Thyroid gland (tissue), 4 donors: ENCODE measurements at regions not wholly inside any gene's neighbourhood (a gene's known extent, or its start where the extent isn't known, plus 50 kb on each side); places are given as distances from the start of the nearest gene placed in this dataset.

Source experiments
- DNase-seq, 2 donors: peaks; one replicate each; pipeline ENCODE4 v3.0.0-alpha.2; 2019
- H3K27ac ChIP-seq, 3 donors: fragments of 200-600 bp; sonication (generic); 1 replicate in 2 of 3; 2 replicates in 1 of 3; pipeline ENCODE4 v1.5.1; 2016 to 2019; ENCODE audit warnings: mild to moderate bottlenecking in 1 of 3, moderate library complexity in 1 of 3
- H3K27me3 ChIP-seq: fragments of 200-600 bp; sonication (generic); one replicate; pipeline ENCODE4 v1.5.1; 2019
- H3K36me3 ChIP-seq, 2 donors: fragments of 200-600 bp; sonication (generic); one replicate each; pipeline ENCODE4 v1.5.1; 2016 to 2019
- H3K4me1 ChIP-seq, 2 donors: fragments of 200-600 bp; sonication (generic); one replicate each; pipeline ENCODE4 v1.5.1; 2017 to 2019
- H3K4me3 ChIP-seq, 3 donors: fragments of 200-600 bp; sonication (generic); replicated peaks in 1 of 3; 1 replicate in 2 of 3; 2 replicates in 1 of 3; pipeline ENCODE4 v1.5.1; 2016; ENCODE audit warnings: mild to moderate bottlenecking in 1 of 3
- H3K9me3 ChIP-seq: fragments of 200-600 bp; sonication (generic); one replicate; pipeline ENCODE4 v1.5.1; 2017
- CTCF ChIP-seq, 6 experiments: fragments of 200-600 bp in 3 of 6; fragments of 450-650 bp in 3 of 6; sonication (generic) in 3 of 6; IDR thresholded peaks; one replicate each; pipeline ENCODE4 v1.5.1; 2016 to 2019; ENCODE audit warnings: antibody characterized with exemption in 6 of 6, mild to moderate bottlenecking in 2 of 6, inconsistent platforms in 1 of 6, moderate library complexity in 1 of 6
- POLR2A ChIP-seq, 2 donors: fragments of 450-650 bp; IDR thresholded peaks; one replicate each; pipeline ENCODE4 v1.6.1; 2017; ENCODE audit warnings: antibody characterized with exemption in 2 of 2, mild to moderate bottlenecking in 2 of 2, moderate library complexity in 1 of 2
- WGBS, 2 donors: methylation state at CpG; one replicate each; pipeline ENCODE4 v1.1.5; 2017; 5-methylcytosine and 5-hydroxymethylcytosine counted together
- intact Hi-C: fragments of 100-400 bp; cut with DNase I; formaldehyde crosslinking; loops from one replicate; pipeline ENCODE4 v1.15.1; 2023

- H3K4me3 ChIP-seq: no peak overlapping the region
- H3K27ac ChIP-seq: no peak overlapping the region
- peaks cover 3 to 8% of the 10 kb centered on the region in 2 donors for H3K4me1 ChIP-seq
- H3K9me3 ChIP-seq: no peaks in the 10 kb centered on the region
- H3K36me3 ChIP-seq: no peaks in the 10 kb centered on the region
- TF ChIP-seq CTCF (IDR thresholded peaks at IDR 0.05) (no peak), POLR2A (IDR thresholded peaks at IDR 0.05) (no peak)
- intact Hi-C loops: no loop called here
- no peaks in the 10 kb centered on the region for H3K27me3 ChIP-seq
- no peak for DNase-seq
Observed at GRCh38 chr5:90022711-90023053, 386.9 kb downstream of the CETN3 start.

- Histone ChIP-seq H3K4me3 (no peak overlapping the region), H3K27ac (peak overlapping the region; percentile 2 to 60 (median 2))
Observed at GRCh38 chr5:90022002-90022710, 387.4 kb downstream of the CETN3 start.

GRCh38 chr5:90020575-90021538 is 388.7 kb downstream of the CETN3 start:
- WGBS, 2 donors: 53 to 70% methylated on average over 5 of the region's 5 CpGs
- Histone ChIP-seq H3K4me1 (peaks cover 8 to 9% of the 10 kb centered on the region in 2 donors), H3K27me3 (no peaks in the 10 kb centered on the region), H3K9me3 (no peaks in the 10 kb centered on the region), H3K36me3 (no peaks in the 10 kb centered on the region), H3K27ac (peak overlapping the region in 2 of 3 donors; percentile 19 to 60), H3K4me3 (peak overlapping the region in 1 of 3 donors; percentile 4)
- no peak for TF ChIP-seq CTCF (IDR thresholded peaks at IDR 0.05)
- no peak for TF ChIP-seq POLR2A (IDR thresholded peaks at IDR 0.05)
- intact Hi-C loops: no loop called here
- no peak for DNase-seq

More at GRCh38 chr5:90022002-90022710, 387.4 kb downstream of the CETN3 start:
- Histone ChIP-seq H3K36me3 (no peaks in the 10 kb centered on the region), H3K9me3 (no peaks in the 10 kb centered on the region), H3K27me3 (no peaks in the 10 kb centered on the region), H3K4me1 (peaks cover 7 to 8% of the 10 kb centered on the region in 2 donors)
- WGBS, 2 donors: 42 to 53% methylated on average over 1 of the region's 1 CpG
- DNase-seq: peak; percentile 6 to 7
- TF ChIP-seq POLR2A (IDR thresholded peaks at IDR 0.05) (no peak), CTCF (IDR thresholded peaks at IDR 0.05) (no peak)
- intact Hi-C loops: no loop called here

GRCh38 chr5:90017239-90017638 is 392.3 kb downstream of the CETN3 start:
- Histone ChIP-seq H3K4me1 (peaks cover 6 to 8% of the 10 kb centered on the region in 2 donors), H3K36me3 (no peaks in the 10 kb centered on the region), H3K27ac (no peak overlapping the region), H3K9me3 (no peaks in the 10 kb centered on the region), H3K4me3 (no peak overlapping the region), H3K27me3 (no peaks in the 10 kb centered on the region)
- 68 to 77% methylated on average over 3 of the region's 3 CpGs for WGBS, 2 donors
- intact Hi-C loops: no loop called here
- TF ChIP-seq CTCF (IDR thresholded peaks at IDR 0.05) (no peak), POLR2A (IDR thresholded peaks at IDR 0.05) (no peak)
- DNase-seq: no peak

- no peak overlapping the region for H3K27ac ChIP-seq
- H3K9me3 ChIP-seq: no peaks in the 10 kb centered on the region
- H3K4me3 ChIP-seq: no peak overlapping the region
- no peak for DNase-seq
- TF ChIP-seq CTCF (IDR thresholded peaks at IDR 0.05): no peak
- TF ChIP-seq POLR2A (IDR thresholded peaks at IDR 0.05): no peak
- H3K27me3 ChIP-seq: no peaks in the 10 kb centered on the region
- intact Hi-C loops: no loop called here
- no peaks in the 10 kb centered on the region for H3K36me3 ChIP-seq
- peaks cover 0 to 5% of the 10 kb centered on the region in 2 donors for H3K4me1 ChIP-seq
- 62 to 68% methylated on average over 3 of the region's 3 CpGs for WGBS, 2 donors
Observed at GRCh38 chr5:90015584-90016018, 394.0 kb downstream of the CETN3 start.
